Left lung (tissue), 4 donors: ENCODE measurements at regions not wholly inside any gene's neighbourhood (a gene's known extent, or its start where the extent isn't known, plus 50 kb on each side); places are given as distances from the start of the nearest gene placed in this dataset.

Experiments used
- ATAC-seq: fragments of 200-7000 bp; cut with Tn5 transposase; one replicate; pipeline ENCODE4 v1.9.1; 2020; ENCODE audit warnings: moderate library complexity
- DNase-seq, 4 donors: peaks; one replicate each; pipeline ENCODE4 v3.0.0-alpha.2; 2013 to 2020
- H3K27ac ChIP-seq, 2 donors: fragments of 200-600 bp; sonication (generic) in 1 of 2; one replicate each; pipeline versions ENCODE4 v1.5.0 to v1.8.0; 2020 to 2021
- H3K27me3 ChIP-seq, 2 donors: fragments of 200-600 bp; sonication (generic) in 1 of 2; one replicate each; pipeline versions ENCODE4 v1.5.0 to v1.8.0; 2020 to 2021
- H3K36me3 ChIP-seq, 2 donors: fragments of 200-600 bp; sonication (generic) in 1 of 2; one replicate each; pipeline versions ENCODE4 v1.5.0 to v1.8.0; 2020 to 2021
- H3K4me1 ChIP-seq, 2 donors: fragments of 200-600 bp; one replicate each; pipeline ENCODE4 v1.8.0; 2021
- H3K4me3 ChIP-seq, 2 donors: fragments of 200-600 bp; sonication (generic) in 1 of 2; one replicate each; pipeline versions ENCODE4 v1.5.0 to v1.8.0; 2020 to 2021; ENCODE audit warnings: mild to moderate bottlenecking in 1 of 2
- H3K9me3 ChIP-seq, 2 donors: fragments of 200-600 bp; sonication (generic) in 1 of 2; one replicate each; pipeline versions ENCODE4 v1.5.0 to v1.8.0; 2020 to 2021
- intact Hi-C, 2 donors: fragments of 100-400 bp; cut with DNase I; formaldehyde crosslinking; loops; one replicate each; pipeline versions ENCODE4 v1.11.2 to v1.14.2; 2022
- TF ChIP-seq, protein P1 (sequence below), 2 donors: fragments of 200-600 bp; sonication (generic) in 1 of 2; IDR thresholded peaks; one replicate each; pipeline versions ENCODE4 v1.5.0 to v1.8.0; 2021; ENCODE audit warnings: antibody characterized with exemption in 2 of 2
- donor health status: DM: no; HTN: yes; CAD: no.
- donor health status: DM: no; HTN: no; CAD: no.

DNA sequence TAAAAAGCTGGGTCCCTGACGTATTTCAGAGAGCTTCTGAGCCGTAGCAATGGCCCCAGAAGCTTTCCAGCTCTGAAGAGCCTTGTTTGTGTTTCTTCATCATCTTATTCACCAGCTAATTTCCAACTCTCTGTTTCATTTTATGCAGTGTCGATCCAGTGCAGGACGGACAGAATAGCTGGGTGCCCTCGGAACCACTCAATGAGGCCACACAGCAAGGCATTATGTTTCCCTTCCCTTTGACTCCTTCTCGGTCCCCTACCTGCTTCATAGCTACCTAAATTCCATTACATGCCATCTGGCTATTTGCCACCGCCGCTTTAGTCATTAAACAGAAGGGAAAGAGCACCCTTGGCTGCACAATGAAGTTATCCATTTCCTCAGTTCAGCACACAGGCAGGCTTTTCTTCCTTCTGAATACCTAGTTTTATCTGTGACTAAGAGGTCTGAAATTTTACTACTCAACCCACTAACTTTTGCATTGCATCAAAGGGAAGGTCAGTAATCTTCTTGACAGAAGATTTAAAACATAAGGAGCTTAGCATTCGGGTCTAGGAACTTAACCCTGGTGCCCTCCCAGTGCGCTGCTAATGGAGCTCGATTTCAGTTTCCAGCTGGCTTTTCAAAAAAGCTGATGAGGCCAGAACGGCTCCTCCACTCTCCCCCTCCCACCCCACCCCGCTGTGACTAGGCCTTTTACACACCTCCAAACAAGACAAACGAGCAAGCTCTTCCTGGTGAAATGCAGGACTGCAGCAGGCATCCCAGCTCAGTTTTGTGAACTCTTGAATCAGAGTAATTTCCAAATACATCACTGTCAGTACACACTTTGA, 176.8 kb downstream of the GXYLT1 start:
- Histone ChIP-seq H3K36me3 (no peaks in the 10 kb centered on the region), H3K4me3 (no peak overlapping the region), H3K27me3 (no peaks in the 10 kb centered on the region), H3K9me3 (no peaks in the 10 kb centered on the region), H3K4me1 (no peaks in the 10 kb centered on the region), H3K27ac (no peak overlapping the region)
- intact Hi-C loops = no loop called here
- DNase-seq (peak in 1 of 4 donors; percentile 19), ATAC-seq (peak; percentile 25)
- TF ChIP-seq, protein P1, sequence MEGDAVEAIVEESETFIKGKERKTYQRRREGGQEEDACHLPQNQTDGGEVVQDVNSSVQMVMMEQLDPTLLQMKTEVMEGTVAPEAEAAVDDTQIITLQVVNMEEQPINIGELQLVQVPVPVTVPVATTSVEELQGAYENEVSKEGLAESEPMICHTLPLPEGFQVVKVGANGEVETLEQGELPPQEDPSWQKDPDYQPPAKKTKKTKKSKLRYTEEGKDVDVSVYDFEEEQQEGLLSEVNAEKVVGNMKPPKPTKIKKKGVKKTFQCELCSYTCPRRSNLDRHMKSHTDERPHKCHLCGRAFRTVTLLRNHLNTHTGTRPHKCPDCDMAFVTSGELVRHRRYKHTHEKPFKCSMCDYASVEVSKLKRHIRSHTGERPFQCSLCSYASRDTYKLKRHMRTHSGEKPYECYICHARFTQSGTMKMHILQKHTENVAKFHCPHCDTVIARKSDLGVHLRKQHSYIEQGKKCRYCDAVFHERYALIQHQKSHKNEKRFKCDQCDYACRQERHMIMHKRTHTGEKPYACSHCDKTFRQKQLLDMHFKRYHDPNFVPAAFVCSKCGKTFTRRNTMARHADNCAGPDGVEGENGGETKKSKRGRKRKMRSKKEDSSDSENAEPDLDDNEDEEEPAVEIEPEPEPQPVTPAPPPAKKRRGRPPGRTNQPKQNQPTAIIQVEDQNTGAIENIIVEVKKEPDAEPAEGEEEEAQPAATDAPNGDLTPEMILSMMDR (IDR thresholded peaks at IDR 0.05) = no peak

DNA sequence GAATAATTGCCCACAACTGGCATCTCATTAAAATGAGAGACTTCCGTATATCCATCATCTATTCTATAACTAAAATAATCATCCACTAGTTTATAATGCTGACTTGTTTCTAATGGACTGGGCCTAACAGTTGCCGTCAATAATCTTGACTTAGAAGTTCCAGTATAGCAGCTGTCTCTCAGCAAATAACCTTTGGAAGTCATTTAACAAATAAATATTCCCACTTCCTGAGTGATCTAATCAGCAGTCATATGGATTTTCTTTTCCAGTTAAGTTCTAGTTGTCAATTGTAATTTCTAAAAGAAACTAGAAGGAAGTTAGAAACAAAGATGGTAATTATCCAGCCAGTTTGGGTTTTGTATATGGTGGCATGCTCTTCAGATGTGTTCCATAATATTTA, 177.8 kb downstream of the GXYLT1 start:
- TF ChIP-seq, protein P1 (IDR thresholded peaks at IDR 0.05) = no peak
- Histone ChIP-seq H3K27me3 (no peaks in the 10 kb centered on the region), H3K4me3 (no peak overlapping the region), H3K36me3 (no peaks in the 10 kb centered on the region), H3K9me3 (no peaks in the 10 kb centered on the region), H3K4me1 (no peaks in the 10 kb centered on the region), H3K27ac (no peak overlapping the region)
- ATAC-seq (no peak), DNase-seq (no peak)
- intact Hi-C loops = no loop called here

DNA sequence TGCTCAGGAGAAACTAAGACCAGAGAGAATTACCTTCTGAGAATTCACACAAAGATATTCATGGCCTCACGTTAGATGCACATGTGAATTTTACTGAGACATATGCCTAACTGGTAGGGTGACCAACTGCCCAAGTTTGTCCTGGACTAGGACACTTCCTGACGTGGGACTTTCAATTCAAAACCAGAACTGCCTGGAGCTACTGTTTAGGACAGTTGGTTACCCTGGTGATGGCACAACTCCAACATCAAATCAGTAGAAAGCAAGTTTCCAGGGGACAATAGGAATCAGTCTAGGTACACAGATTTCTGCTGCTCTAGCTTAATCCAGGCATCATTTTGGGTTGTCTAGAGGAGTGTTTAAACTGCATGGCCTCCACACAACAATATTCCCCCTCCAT, 178.7 kb downstream of the GXYLT1 start:
- Histone ChIP-seq H3K27me3 (no peaks in the 10 kb centered on the region), H3K4me3 (no peak overlapping the region), H3K27ac (no peak overlapping the region), H3K36me3 (no peaks in the 10 kb centered on the region), H3K4me1 (no peaks in the 10 kb centered on the region), H3K9me3 (no peaks in the 10 kb centered on the region)
- TF ChIP-seq, protein P1 (IDR thresholded peaks at IDR 0.05) = no peak
- intact Hi-C loops = no loop called here
- ATAC-seq (no peak), DNase-seq (no peak)

DNA sequence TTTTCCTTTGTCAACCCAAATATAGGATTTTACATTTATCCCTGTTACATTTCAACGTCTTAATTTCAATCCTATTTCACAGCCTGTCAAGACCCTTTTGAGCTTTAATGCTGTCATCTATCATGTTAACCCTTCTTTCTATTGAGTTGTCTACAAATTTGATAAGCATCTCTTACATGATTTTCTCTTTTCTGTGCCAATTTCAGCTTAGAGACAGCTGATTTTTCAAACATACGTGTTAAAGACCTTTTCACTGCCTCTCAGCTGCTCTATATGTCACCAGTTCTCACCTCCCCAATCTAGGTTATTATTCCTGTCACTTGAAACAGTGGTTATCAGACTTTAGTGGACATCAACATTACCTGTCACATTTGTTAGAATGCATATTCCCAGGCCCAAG, 181.3 kb downstream of the GXYLT1 start:
- H3K4me3 ChIP-seq = no peak overlapping the region
- DNase-seq (no peak), ATAC-seq (no peak)
- no peaks in the 10 kb centered on the region for H3K36me3 ChIP-seq
- TF ChIP-seq, protein P1 (IDR thresholded peaks at IDR 0.05) = no peak
- H3K27me3 ChIP-seq = no peaks in the 10 kb centered on the region
- H3K27ac ChIP-seq = no peak overlapping the region
- no peaks in the 10 kb centered on the region for H3K9me3 ChIP-seq
- H3K4me1 ChIP-seq = no peaks in the 10 kb centered on the region
- intact Hi-C loops = no loop called here

DNA sequence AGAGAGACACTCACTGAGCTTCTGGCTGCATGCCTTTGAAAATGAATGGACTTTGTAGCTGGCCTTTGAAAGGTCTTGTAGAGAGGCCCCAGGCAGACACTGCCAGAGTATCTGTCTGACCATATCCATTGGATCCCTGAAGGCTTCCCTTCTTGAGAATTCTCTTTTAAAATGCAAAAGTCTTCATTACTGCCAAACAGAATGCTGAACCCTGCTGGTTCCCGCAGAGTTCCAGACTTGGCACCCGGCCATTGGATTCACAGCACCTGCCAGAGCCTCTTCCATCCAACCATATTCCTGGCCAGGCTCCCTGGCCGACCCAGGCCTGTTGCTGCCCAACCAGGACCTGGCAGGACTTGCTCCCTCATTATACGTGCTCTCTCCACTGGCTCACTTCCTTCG, 182.5 kb downstream of the GXYLT1 start:
- Histone ChIP-seq H3K27me3 (no peaks in the 10 kb centered on the region), H3K36me3 (no peaks in the 10 kb centered on the region), H3K4me1 (no peaks in the 10 kb centered on the region), H3K27ac (no peak overlapping the region), H3K9me3 (no peaks in the 10 kb centered on the region), H3K4me3 (no peak overlapping the region)
- ATAC-seq = no peak
- DNase-seq = peak in 1 of 4 donors; percentile 36
- TF ChIP-seq, protein P1 (IDR thresholded peaks at IDR 0.05) = no peak
- intact Hi-C loops = no loop called here
